ENCODE measurements at regions not wholly inside any gene's neighbourhood (a gene's known extent, or its start where the extent isn't known, plus 50 kb on each side); places are given as distances from the start of the nearest gene placed in this dataset.

DNA sequence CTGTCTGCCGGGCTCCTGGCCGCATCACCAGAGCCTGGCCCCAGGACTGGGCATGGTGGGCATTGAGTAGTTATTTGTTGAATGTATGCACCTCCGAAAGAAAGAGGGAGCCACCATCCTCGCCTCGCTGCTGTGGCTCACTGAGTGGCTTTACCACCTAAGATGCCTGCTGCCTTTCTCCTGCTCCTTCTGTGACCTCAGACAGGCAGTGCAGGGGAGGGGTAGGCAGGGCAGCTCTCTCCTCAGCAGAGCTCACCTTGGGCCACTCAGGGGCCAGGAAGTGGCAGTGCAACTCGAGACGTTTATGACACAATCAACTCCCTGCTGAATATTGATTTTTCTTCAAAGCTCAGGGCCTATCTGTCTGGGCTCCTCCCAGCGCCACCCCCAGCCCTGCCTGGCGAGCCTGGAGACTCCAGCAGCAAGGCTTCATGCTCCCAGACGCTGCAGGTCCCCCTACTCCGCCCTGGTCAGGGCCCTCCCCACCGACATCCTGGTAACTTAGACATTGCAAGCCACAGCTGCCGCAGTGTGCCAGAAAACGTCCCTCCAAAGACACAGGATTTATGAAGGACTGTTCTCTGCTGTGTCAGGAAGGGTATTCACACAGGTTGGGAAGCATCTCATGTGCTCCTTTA is 84.3 kb upstream of the DIO3 start:
- no peak for TF ChIP-seq EZH2phosphoT487 (IDR thresholded peaks at IDR 0.05; ENCODE audit: borderline replicate concordance, low read depth, low read length)
- TF ChIP-seq, protein P1, sequence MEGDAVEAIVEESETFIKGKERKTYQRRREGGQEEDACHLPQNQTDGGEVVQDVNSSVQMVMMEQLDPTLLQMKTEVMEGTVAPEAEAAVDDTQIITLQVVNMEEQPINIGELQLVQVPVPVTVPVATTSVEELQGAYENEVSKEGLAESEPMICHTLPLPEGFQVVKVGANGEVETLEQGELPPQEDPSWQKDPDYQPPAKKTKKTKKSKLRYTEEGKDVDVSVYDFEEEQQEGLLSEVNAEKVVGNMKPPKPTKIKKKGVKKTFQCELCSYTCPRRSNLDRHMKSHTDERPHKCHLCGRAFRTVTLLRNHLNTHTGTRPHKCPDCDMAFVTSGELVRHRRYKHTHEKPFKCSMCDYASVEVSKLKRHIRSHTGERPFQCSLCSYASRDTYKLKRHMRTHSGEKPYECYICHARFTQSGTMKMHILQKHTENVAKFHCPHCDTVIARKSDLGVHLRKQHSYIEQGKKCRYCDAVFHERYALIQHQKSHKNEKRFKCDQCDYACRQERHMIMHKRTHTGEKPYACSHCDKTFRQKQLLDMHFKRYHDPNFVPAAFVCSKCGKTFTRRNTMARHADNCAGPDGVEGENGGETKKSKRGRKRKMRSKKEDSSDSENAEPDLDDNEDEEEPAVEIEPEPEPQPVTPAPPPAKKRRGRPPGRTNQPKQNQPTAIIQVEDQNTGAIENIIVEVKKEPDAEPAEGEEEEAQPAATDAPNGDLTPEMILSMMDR (conservative IDR thresholded peaks at IDR 0.05; ENCODE audit: low read length) = no peak
- H3K36me3 ChIP-seq (ENCODE audit: insufficient read depth, low read length) = no peaks in the 10 kb centered on the region
- H3K4me1 ChIP-seq (ENCODE audit: insufficient read depth, low read length, poor library complexity, severe bottlenecking) = no peaks in the 10 kb centered on the region
- no peak overlapping the region for H3K4me2 ChIP-seq (ENCODE audit: low read length)
- no TSS peak for BruUV-seq (replicated peaks)
- no peaks in the 10 kb centered on the region for H3K9me2 ChIP-seq (ENCODE audit: insufficient read depth, low read length)
- H3K4me3 ChIP-seq (ENCODE audit: low read depth, low read length, poor library complexity, severe bottlenecking) = no peak overlapping the region
- H4K20me1 ChIP-seq (ENCODE audit: insufficient read depth, low read length) = no peaks in the 10 kb centered on the region
- H3K9me3 ChIP-seq (ENCODE audit: low read length) = no peaks in the 10 kb centered on the region
- H3K27ac ChIP-seq (ENCODE audit: low read depth, low read length, poor library complexity, severe bottlenecking) = no peak overlapping the region
- H2AFZ ChIP-seq (ENCODE audit: low read length) = no peak overlapping the region
- POLR2A ChIA-PET = no interaction called here
- intact Hi-C loops (cut with micrococcal nuclease; ENCODE audit: unreplicated experiment) = no loop called here
- no peaks in the 10 kb centered on the region for H3K79me2 ChIP-seq (ENCODE audit: insufficient read depth, low read depth, low read length)
- peak; percentile 6 for DNase-seq (ENCODE audit: low spot score)
- CTCF ChIA-PET (ENCODE audit: unreplicated experiment) = no interaction called here

GRCh38 chr14:101477648-101478047 is 83.6 kb upstream of the DIO3 start:
- no TSS peak for BruUV-seq (replicated peaks)
- H3K9me3 ChIP-seq (ENCODE audit: low read length) = no peaks in the 10 kb centered on the region
- ChIA-PET POLR2A (interaction anchor here (0.6 kb wide), 1 partner anchor 12 kb away, joined by 3 read pairs; no protein-coding TSS in a partner anchor), CTCF (ENCODE audit: unreplicated experiment) (no interaction called here)
- TF ChIP-seq, protein P1 (conservative IDR thresholded peaks at IDR 0.05; ENCODE audit: low read length) = no peak
- no peak for TF ChIP-seq EZH2phosphoT487 (IDR thresholded peaks at IDR 0.05; ENCODE audit: borderline replicate concordance, low read depth, low read length)
- H3K4me3 ChIP-seq (ENCODE audit: low read depth, low read length, poor library complexity, severe bottlenecking) = no peak overlapping the region
- no peaks in the 10 kb centered on the region for H4K20me1 ChIP-seq (ENCODE audit: insufficient read depth, low read length)
- no peak overlapping the region for H2AFZ ChIP-seq (ENCODE audit: low read length)
- no peaks in the 10 kb centered on the region for H3K9me2 ChIP-seq (ENCODE audit: insufficient read depth, low read length)
- intact Hi-C loops (cut with micrococcal nuclease; ENCODE audit: unreplicated experiment) = no loop called here
- H3K4me1 ChIP-seq (ENCODE audit: insufficient read depth, low read length, poor library complexity, severe bottlenecking) = no peaks in the 10 kb centered on the region
- H3K4me2 ChIP-seq (ENCODE audit: low read length) = no peak overlapping the region
- no peak overlapping the region for H3K27ac ChIP-seq (ENCODE audit: low read depth, low read length, poor library complexity, severe bottlenecking)
- DNase-seq (ENCODE audit: low spot score) = no peak
- H3K36me3 ChIP-seq (ENCODE audit: insufficient read depth, low read length) = no peaks in the 10 kb centered on the region
- H3K79me2 ChIP-seq (ENCODE audit: insufficient read depth, low read depth, low read length) = no peaks in the 10 kb centered on the region

DNA sequence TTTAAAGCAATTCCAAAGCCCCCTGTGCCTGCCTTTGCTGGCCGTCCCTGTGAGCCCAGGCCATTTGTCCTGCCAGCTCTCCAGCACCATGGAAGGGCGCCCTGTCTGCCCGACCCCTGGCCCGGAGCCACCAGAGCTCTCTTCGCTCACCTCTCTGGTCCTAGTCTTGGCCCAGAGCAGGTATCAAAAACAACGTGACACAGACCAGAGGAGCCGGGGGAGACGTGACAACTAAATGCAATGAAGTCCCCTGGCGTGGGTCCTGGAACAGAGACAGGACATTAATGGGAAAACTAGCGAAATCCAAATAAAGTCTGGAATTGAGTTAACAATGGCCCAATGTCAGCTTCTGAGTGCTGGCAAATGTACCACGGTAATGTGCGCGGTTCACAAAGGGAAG is 83.2 kb upstream of the DIO3 start:
- Histone ChIP-seq H3K36me3 (ENCODE audit: insufficient read depth, low read length) (no peaks in the 10 kb centered on the region), H3K9me2 (ENCODE audit: insufficient read depth, low read length) (no peaks in the 10 kb centered on the region), H2AFZ (ENCODE audit: low read length) (no peak overlapping the region), H3K4me3 (ENCODE audit: low read depth, low read length, poor library complexity, severe bottlenecking) (no peak overlapping the region), H3K27ac (ENCODE audit: low read depth, low read length, poor library complexity, severe bottlenecking) (no peak overlapping the region), H4K20me1 (ENCODE audit: insufficient read depth, low read length) (no peaks in the 10 kb centered on the region), H3K4me1 (ENCODE audit: insufficient read depth, low read length, poor library complexity, severe bottlenecking) (no peaks in the 10 kb centered on the region), H3K4me2 (ENCODE audit: low read length) (no peak overlapping the region), H3K9me3 (ENCODE audit: low read length) (no peaks in the 10 kb centered on the region; the same call in 1 of the 2 replicates), H3K79me2 (ENCODE audit: insufficient read depth, low read depth, low read length) (no peaks in the 10 kb centered on the region)
- ChIA-PET CTCF (ENCODE audit: unreplicated experiment) (no interaction called here), POLR2A (interaction anchor here (0.6 kb wide), 1 partner anchor 11 kb away, joined by 3 read pairs; no protein-coding TSS in a partner anchor)
- BruUV-seq (replicated peaks) = no TSS peak
- intact Hi-C loops (cut with micrococcal nuclease; ENCODE audit: unreplicated experiment) = no loop called here
- no peak for DNase-seq (ENCODE audit: low spot score)
- TF ChIP-seq EZH2phosphoT487 (IDR thresholded peaks at IDR 0.05; ENCODE audit: borderline replicate concordance, low read depth, low read length) = no peak
- TF ChIP-seq, protein P1 (conservative IDR thresholded peaks at IDR 0.05; ENCODE audit: low read length) = no peak

Data from OCI-LY7 (cell line).